GM12892 (cell line): ENCODE measurements at regions not wholly inside any gene's neighbourhood (a gene's known extent, or its start where the extent isn't known, plus 50 kb on each side); places are given as distances from the start of the nearest gene placed in this dataset.

Source experiments
- POLR2A ChIP-seq: IDR thresholded peaks from 2 replicates; pipeline ENCODE4 v1.6.1; 2011; ENCODE audit warnings: low read depth, low read length, control low read depth
- POLR2AphosphoS5 ChIP-seq: IDR thresholded peaks from 2 replicates; pipeline ENCODE4 v1.6.1; 2011; ENCODE audit warnings: low read depth, low read length, control low read depth

DNA sequence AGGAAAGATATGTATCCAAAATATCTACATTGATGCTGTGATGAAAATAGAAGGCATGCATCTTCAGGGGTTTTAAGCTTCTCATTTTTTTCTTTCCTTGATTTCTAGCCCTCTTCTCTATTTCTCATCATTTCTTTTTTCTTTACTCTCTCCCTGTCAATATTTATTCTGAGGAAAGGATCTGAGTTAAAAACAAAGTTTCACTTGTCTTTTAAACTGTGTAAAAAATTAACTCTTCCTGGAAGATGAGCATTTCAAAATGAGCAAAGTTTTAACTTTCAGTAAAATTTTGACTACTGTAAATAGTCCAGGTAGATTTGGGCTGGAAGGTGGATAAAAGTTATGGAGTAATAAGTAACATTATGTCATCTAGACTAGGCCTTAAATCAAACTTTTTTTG, 500.2 kb upstream of the GBE1 start:
- TF ChIP-seq POLR2A = no peak
- TF ChIP-seq POLR2AphosphoS5 = no peak
